SKM-1 treated with dmso at 0.1 percent for 144 hours (cell line): ENCODE measurements at regions not wholly inside any gene's neighbourhood (a gene's known extent, or its start where the extent isn't known, plus 50 kb on each side); places are given as distances from the start of the nearest gene placed in this dataset.

Source experiments
- DNase-seq: peaks from one replicate; lab custom pipeline; 2025; ENCODE audit not compliant: unreplicated experiment; lab: John Stamatoyannopoulos, UW

- no peak for DNase-seq
Measured at GRCh38 chr1:219773775-219774174, 154.6 kb downstream of the SLC30A10 start.

- DNase-seq, result no peak
Measured at GRCh38 chr1:219773110-219773509, 155.2 kb downstream of the SLC30A10 start.

GRCh38 chr1:219772265-219773036 lies 155.9 kb downstream of the SLC30A10 start:
- no peak for DNase-seq

GRCh38 chr1:219771080-219771479 lies 157.3 kb downstream of the SLC30A10 start:
- no peak for DNase-seq

GRCh38 chr1:219763321-219763720 lies 150.4 kb upstream of the ZC3H11B start:
- DNase-seq, result no peak

- no peak for DNase-seq
Measured at GRCh38 chr1:219761208-219761860, 148.4 kb upstream of the ZC3H11B start.

GRCh38 chr1:219759095-219759494 lies 146.2 kb upstream of the ZC3H11B start:
- DNase-seq, result no peak

GRCh38 chr1:219757890-219758289 lies 145.0 kb upstream of the ZC3H11B start:
- no peak for DNase-seq

- DNase-seq, result no peak
Measured at GRCh38 chr1:219755234-219755633, 142.3 kb upstream of the ZC3H11B start.

GRCh38 chr1:219754767-219755166 lies 141.9 kb upstream of the ZC3H11B start:
- no peak for DNase-seq

GRCh38 chr1:219753914-219754313 lies 141.0 kb upstream of the ZC3H11B start:
- no peak for DNase-seq

GRCh38 chr1:219752645-219753044 lies 139.7 kb upstream of the ZC3H11B start:
- no peak for DNase-seq

- DNase-seq, result no peak
Measured at GRCh38 chr1:219751870-219752507, 139.1 kb upstream of the ZC3H11B start.

GRCh38 chr1:219749370-219749769 lies 136.5 kb upstream of the ZC3H11B start:
- DNase-seq, result no peak

GRCh38 chr1:219746141-219746540 lies 133.2 kb upstream of the ZC3H11B start:
- DNase-seq, result no peak

GRCh38 chr1:219744652-219745469 lies 132.0 kb upstream of the ZC3H11B start:
- DNase-seq, result no peak

GRCh38 chr1:219741011-219741970 lies 128.4 kb upstream of the ZC3H11B start:
- DNase-seq, result no peak

GRCh38 chr1:219733511-219734174 lies 120.7 kb upstream of the ZC3H11B start:
- peak; percentile 83 for DNase-seq

- DNase-seq, result peak; percentile 74
Measured at GRCh38 chr1:219732814-219733491, 120.0 kb upstream of the ZC3H11B start.
